TTC549 (cell line): ENCODE measurements at regions not wholly inside any gene's neighbourhood (a gene's known extent, or its start where the extent isn't known, plus 50 kb on each side); places are given as distances from the start of the nearest gene placed in this dataset.
"Not testable (repeated sequence)": the region's sequence is repeated elsewhere in the genome, so short reads cannot be mapped to it uniquely, and the experiment has no call there.

ENCODE experiments used
- FAIRE-seq: peaks from 2 replicates; lab custom pipeline; 2012; peaks lifted over from hg19 to GRCh38; lab: Jason Lieb, UNC

DNA sequence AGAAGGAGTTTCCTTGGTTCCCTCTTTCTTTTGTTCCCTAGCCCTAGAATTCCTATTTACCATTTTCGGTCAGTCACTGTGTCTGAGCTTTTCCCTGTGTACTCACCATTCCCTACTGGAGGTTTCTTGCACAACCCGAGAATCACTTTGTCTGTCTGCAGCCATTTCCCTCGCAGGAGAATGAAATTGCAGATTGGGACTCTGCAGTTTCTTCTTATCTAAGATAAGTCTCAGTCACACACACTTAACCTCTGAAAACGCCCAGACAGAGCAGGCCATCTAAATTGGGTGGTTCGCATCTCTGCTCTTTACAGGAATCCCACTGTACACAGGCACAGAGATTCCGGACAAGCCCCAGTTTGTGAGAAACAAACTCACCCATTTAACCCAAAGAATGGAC, 58.6 kb upstream of the CNTNAP2 start:
- FAIRE-seq = no peak

DNA sequence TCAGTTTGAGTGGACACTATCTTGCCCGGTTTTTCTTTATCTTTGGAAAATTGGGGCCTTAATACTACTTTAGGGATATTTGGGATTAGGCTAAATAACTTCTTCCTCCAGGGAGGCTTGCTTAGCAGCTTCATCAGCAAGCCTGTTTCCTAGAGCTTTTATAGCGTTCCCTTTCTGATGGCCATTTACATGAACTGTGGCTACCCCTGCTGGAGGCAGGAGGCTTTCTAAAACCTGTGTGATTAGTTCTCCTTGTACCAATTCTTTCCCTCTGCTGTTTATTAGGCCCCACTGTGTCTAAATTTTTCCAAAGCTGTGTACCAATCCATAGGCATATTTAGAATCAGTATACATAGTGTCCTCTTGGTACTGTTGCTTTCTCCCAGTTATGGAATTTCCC, 61.7 kb upstream of the CNTNAP2 start:
- FAIRE-seq = no peak

GRCh38 chr7:146053492-146053891, 63.1 kb upstream of the CNTNAP2 start:
- no peak for FAIRE-seq

- not testable (repeated sequence) for FAIRE-seq
These were observed 73.3 kb upstream of the CNTNAP2 start for GRCh38 chr7:146043310-146043709.

- no peak for FAIRE-seq
These were observed 88.3 kb upstream of the CNTNAP2 start for GRCh38 chr7:146028251-146028750.

DNA sequence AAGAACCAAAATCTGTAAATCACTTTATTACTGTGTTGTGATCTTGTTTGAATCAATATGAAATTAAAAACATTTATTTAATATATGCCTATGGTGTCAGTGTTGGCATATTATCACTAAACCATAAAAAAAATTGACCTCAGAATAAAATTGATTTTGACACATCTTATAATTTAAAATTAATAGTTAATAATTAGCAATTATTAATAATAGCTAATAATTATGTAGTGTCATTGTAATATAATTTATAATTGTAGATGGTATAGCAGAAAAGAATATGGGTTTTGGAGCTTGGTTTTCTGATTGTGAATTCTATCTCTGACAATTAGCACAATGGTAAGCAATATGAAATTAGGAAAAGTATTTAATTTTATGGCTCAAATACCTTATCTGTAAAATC, 89.4 kb upstream of the CNTNAP2 start:
- FAIRE-seq = peak; percentile 11

GRCh38 chr7:146022776-146023175, 93.8 kb upstream of the CNTNAP2 start:
- FAIRE-seq = no peak

DNA sequence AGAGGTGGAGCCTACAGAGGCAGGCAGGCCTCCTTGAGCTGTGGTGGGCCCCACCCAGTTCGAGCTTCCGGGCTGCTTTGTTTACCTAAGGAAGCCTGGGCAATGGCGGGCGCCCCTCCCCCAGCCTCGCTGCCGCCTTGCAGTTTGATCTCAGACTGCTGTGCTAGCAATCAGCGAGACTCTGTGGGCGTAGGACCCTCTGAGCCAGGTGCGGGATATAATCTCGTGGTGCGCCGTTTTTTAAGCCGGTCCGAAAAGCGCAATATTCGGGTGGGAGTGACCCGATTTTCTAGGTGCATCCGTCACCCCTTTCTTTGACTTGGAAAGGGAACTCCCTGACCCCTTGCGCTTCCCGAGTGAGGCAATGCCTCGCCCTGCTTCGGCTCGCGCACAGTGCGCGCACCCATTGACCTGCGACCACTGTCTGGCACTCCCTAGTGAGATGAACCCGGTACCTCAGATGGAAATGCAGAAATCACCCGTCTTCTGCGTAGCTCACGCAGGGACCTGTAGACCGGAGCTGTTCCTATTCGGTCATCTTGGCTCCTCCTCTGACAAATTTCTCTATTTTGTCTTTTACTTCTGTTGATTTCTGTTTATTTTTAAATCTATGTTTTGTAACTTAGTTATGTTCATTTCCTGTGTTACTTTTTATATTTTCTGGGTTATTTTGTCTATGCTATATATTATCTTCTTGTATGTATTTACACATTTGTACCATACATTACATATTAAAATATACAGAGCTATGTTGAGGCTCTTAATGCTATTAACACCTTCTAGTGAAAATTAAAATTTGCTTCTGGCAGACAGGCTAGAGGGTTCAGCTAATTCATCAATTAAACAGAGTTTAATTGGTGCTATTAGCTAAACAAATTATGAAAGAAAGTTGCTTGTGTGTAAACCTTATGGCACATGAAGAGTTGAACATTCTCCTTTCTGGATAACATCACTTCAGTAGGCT, 97.3 kb upstream of the CNTNAP2 start:
- FAIRE-seq = not testable (repeated sequence)

DNA sequence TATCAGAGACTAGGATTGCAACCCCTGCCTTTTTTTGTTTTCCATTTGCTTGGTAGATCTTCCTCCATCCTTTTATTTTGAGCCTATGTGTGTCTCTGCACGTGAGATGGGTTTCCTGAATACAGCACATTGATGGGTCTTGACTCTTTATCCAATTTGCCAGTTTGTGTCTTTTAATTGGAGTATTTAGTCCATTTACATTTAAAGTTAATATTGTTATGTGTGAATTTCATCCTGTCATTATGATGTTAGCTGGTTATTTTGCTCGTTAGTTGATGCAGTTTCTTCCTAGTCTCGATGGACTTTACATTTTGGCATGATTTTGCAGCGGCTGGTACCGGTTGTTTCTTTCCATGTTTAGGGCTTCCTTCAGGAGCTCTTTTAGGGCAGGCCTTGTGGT, 99.2 kb upstream of the CNTNAP2 start:
- not testable (repeated sequence) for FAIRE-seq

- not testable (repeated sequence) for FAIRE-seq
These were observed 102.4 kb upstream of the CNTNAP2 start for GRCh38 chr7:146014154-146014553.

DNA sequence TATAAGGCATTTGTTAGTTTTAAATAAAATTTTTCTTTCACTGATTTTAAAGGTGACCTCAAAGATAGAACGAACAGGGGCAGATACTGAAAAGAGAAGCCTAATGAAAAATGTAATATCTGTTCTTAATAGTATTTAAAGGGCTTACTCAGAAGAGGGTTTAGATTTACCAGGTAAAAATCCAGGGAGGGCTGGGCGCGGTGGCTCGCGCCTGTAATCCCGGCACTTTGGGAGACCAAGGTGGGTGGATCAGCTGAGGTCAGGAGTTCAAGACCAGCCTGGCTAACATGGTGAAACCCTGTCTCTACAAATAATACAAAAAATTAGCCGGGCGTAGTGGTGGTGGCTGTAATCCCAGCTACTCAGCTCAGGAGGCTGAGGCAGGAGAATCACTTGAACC, 108.3 kb upstream of the CNTNAP2 start:
- FAIRE-seq = no peak

DNA sequence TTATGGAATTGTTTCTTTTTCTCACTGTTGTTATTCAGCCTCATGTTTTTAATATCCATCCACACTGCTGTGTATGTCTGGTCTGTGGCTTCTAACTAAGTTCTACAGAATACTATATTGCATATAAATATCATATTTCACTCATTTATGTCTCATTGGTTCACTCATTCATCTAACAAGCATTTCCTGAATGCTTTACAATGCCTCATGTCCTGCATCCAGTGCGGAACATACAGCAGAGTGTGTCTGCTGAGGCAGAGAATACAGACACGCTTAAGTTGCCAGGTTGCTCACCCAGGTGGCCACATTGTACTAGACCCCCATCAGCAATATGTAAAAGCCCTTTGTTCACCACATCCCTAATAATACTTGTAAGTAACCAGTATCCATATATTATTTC, 111.8 kb upstream of the CNTNAP2 start:
- no peak for FAIRE-seq

DNA sequence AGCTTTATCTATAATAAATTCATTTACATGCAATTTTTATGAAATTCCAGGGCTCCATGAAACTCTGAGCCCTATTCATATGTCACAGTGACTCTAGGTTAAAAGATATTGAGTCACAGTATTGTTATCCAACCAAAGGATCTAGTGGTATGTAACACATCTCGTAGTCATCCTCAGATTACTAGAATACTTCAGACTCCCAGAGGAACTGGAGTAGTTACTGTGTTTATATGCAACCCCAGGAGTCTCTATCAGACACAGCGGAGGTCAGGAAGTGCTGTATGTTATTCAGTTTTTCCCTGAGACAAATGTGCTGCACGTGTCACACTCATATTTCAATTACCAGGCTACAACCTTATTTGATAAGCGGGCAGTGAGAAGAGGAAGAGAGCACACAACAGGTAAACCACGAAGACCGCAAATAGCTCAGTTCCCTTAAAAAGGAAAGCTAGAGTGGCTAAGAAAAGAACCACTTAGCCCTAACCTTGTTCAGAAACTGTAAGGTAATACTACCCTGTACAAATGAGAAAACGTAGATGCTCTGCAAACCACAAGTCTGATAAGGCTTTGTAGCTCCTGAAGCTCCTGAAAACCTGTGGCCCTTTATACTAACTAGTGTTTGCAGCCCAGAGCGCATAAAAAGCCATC, 114.0 kb upstream of the CNTNAP2 start:
- FAIRE-seq = no peak

GRCh38 chr7:146002008-146002407, 114.6 kb upstream of the CNTNAP2 start:
- no peak for FAIRE-seq

GRCh38 chr7:146000882-146001281, 115.7 kb upstream of the CNTNAP2 start:
- no peak for FAIRE-seq

GRCh38 chr7:145989469-145989868, 127.1 kb upstream of the CNTNAP2 start:
- no peak for FAIRE-seq

- no peak for FAIRE-seq
These were observed 130.2 kb upstream of the CNTNAP2 start for GRCh38 chr7:145986248-145986874.

- FAIRE-seq = no peak
These were observed 137.8 kb upstream of the CNTNAP2 start for GRCh38 chr7:145978769-145979168.

GRCh38 chr7:145959981-145960380, 156.6 kb upstream of the CNTNAP2 start:
- FAIRE-seq = no peak

- FAIRE-seq = no peak
These were observed 159.3 kb upstream of the CNTNAP2 start for GRCh38 chr7:145957160-145957890.

- no peak for FAIRE-seq
These were observed 165.0 kb upstream of the CNTNAP2 start for GRCh38 chr7:145951566-145951965.

DNA sequence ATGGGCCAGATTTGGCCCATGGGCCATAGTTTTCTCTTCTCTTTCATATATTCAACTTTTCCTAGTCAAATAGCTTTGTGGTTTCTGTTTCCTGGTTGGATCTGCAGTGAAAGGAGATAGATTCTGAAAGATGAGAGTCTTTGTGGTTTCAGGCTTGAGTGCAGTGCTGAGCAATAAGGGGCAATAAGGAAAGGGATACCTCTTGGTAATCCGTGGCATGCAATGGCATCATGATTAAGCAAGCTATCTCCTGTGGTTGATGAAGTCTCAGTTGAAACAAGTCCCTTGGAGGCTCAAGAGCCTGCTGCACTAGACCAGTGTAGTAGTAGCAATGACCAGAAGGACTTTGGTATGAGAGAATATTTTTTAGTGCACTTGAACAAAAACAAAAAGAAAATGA, 187.7 kb upstream of the CNTNAP2 start:
- no peak for FAIRE-seq
